Hepatocyte (in vitro differentiated cells): ENCODE measurements at regions not wholly inside any gene's neighbourhood (a gene's known extent, or its start where the extent isn't known, plus 50 kb on each side); places are given as distances from the start of the nearest gene placed in this dataset.
"Not testable (repeated sequence)": the region's sequence is repeated elsewhere in the genome, so short reads cannot be mapped to it uniquely, and the experiment has no call there.

Experiments used
- EZH2 ChIP-seq: fragments of 200-600 bp; sonication (generic); IDR thresholded peaks from 2 replicates; pipeline ENCODE4 v1.6.1; 2016; ENCODE audit warnings: antibody characterized with exemption, mild to moderate bottlenecking, borderline replicate concordance
- EZH2phosphoT487 ChIP-seq: fragments of 200-600 bp; sonication (generic); IDR thresholded peaks from one replicate; pipeline ENCODE4 v1.6.1; 2018; ENCODE audit warnings: antibody characterized with exemption, mild to moderate bottlenecking, low read depth, moderate library complexity; ENCODE audit not compliant: unreplicated experiment, severe bottlenecking
- TF ChIP-seq, protein P1 (sequence below): fragments of 200-600 bp; sonication (generic); IDR thresholded peaks from 2 replicates; pipeline ENCODE4 v1.5.1; 2016; ENCODE audit warnings: antibody characterized with exemption, mild to moderate bottlenecking; ENCODE audit not compliant: poor library complexity

DNA sequence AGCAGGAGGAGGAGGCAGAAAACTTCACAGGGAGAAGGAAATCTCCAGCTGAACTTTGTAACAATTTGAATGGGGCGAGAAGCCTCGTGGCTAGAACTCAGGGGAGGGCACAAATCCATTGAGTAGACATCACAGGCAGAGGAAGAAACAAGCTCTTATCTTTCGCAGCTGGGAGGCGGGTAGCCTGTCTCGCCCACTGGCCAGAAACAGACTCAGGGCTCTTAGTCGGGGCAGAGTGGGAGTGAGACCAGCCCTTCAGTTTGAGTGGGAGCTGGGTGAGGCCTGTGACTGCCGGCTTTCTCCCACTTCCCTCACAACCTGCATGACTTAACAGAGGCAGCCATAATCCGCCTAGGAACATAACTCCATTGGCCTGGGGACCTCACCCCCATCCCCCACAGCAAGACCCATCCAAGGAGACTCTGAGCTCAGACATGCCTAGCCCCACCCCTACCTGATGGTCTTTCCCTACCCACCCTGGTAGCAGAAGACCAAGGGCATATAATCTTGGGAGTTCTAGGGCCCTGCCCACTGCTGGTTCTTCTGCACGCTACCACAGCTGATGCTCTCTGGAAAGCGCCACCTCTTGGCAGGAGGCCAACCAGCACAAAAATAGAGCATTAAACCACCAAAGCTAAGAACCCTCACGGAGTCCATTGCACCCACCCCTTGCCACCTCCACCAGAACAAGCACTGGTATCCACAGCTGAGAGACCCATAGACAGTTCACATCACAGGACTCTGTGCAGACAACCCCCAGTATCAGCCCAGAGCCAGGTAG is 77.8 kb upstream of the LMNTD1 start:
- TF ChIP-seq, protein P1, sequence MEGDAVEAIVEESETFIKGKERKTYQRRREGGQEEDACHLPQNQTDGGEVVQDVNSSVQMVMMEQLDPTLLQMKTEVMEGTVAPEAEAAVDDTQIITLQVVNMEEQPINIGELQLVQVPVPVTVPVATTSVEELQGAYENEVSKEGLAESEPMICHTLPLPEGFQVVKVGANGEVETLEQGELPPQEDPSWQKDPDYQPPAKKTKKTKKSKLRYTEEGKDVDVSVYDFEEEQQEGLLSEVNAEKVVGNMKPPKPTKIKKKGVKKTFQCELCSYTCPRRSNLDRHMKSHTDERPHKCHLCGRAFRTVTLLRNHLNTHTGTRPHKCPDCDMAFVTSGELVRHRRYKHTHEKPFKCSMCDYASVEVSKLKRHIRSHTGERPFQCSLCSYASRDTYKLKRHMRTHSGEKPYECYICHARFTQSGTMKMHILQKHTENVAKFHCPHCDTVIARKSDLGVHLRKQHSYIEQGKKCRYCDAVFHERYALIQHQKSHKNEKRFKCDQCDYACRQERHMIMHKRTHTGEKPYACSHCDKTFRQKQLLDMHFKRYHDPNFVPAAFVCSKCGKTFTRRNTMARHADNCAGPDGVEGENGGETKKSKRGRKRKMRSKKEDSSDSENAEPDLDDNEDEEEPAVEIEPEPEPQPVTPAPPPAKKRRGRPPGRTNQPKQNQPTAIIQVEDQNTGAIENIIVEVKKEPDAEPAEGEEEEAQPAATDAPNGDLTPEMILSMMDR = not testable (repeated sequence)
- TF ChIP-seq EZH2, EZH2phosphoT487: not testable (repeated sequence)
